Mucosa of descending colon (tissue), 3 donors: ENCODE measurements at regions not wholly inside any gene's neighbourhood (a gene's known extent, or its start where the extent isn't known, plus 50 kb on each side); places are given as distances from the start of the nearest gene placed in this dataset.

Experiments used
- ATAC-seq: fragments of 200-7000 bp; cut with Tn5 transposase; one replicate; pipeline ENCODE4 v1.9.1; 2020; ENCODE audit warnings: mild to moderate bottlenecking, moderate library complexity
- DNase-seq, 3 donors: peaks; one replicate each; pipeline ENCODE4 v3.0.0-alpha.2; 2020
- H3K36me3 ChIP-seq: fragments of 200-600 bp; one replicate; pipeline ENCODE4 v1.8.0; 2021; ENCODE audit warnings: low read depth, mild to moderate bottlenecking
- H3K4me1 ChIP-seq: fragments of 200-600 bp; one replicate; pipeline ENCODE4 v1.8.0; 2021; ENCODE audit warnings: low read depth, mild to moderate bottlenecking
- H3K4me3 ChIP-seq: fragments of 200-600 bp; one replicate; pipeline ENCODE4 v1.8.0; 2021; ENCODE audit warnings: mild to moderate bottlenecking
- H3K9me3 ChIP-seq: fragments of 200-600 bp; one replicate; pipeline ENCODE4 v1.8.0; 2021; ENCODE audit warnings: mild to moderate bottlenecking
- intact Hi-C, 2 donors: fragments of 100-400 bp; cut with DNase I in 1 of 2; cut with micrococcal nuclease in 1 of 2; formaldehyde crosslinking; loops; one replicate each; pipeline versions ENCODE4 v1.11.0 to v1.11.1; 2022; cut with DNase I, micrococcal nuclease
- TF ChIP-seq, protein P1 (sequence below): fragments of 200-600 bp; IDR thresholded peaks from one replicate; pipeline ENCODE4 v1.8.0; 2022; ENCODE audit warnings: antibody characterized with exemption, mild to moderate bottlenecking
- donor health status: DM: no; HTN: no; CAD: no; lungs with moderate emphysema.
- donor health status: DM: no; HTN: no; CAD: no.
- donor health status: DM: no; HTN: yes; CAD: no.

DNA sequence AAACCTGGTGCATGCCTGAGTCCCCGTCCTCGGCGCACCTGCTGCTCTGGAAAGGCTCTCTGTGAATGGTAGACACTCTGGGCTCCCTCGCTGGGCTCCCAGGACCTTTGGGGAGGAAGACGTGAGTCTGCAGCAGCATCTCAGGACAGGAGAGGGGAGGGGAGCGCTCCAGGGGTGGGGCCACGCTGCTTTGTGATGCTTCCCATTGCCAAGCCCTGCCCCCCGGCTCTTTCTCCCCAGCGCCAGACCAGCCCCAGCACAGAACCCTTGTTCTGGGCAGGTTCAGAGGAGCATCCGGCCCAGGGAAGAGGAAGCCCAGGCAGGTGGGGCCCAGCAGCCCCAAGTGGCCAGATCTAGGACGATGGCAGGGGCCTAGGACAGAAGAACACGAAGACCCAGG lies 111.2 kb downstream of the BRD1 start:
- ATAC-seq, result no peak
- no peaks in the 10 kb centered on the region for H3K9me3 ChIP-seq
- intact Hi-C loops, result no loop called here
- no peaks in the 10 kb centered on the region for H3K4me1 ChIP-seq
- H3K4me3 ChIP-seq, result no peak overlapping the region
- TF ChIP-seq, protein P1, sequence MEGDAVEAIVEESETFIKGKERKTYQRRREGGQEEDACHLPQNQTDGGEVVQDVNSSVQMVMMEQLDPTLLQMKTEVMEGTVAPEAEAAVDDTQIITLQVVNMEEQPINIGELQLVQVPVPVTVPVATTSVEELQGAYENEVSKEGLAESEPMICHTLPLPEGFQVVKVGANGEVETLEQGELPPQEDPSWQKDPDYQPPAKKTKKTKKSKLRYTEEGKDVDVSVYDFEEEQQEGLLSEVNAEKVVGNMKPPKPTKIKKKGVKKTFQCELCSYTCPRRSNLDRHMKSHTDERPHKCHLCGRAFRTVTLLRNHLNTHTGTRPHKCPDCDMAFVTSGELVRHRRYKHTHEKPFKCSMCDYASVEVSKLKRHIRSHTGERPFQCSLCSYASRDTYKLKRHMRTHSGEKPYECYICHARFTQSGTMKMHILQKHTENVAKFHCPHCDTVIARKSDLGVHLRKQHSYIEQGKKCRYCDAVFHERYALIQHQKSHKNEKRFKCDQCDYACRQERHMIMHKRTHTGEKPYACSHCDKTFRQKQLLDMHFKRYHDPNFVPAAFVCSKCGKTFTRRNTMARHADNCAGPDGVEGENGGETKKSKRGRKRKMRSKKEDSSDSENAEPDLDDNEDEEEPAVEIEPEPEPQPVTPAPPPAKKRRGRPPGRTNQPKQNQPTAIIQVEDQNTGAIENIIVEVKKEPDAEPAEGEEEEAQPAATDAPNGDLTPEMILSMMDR, result no peak
- H3K36me3 ChIP-seq, result no peaks in the 10 kb centered on the region
- no peak for DNase-seq

DNA sequence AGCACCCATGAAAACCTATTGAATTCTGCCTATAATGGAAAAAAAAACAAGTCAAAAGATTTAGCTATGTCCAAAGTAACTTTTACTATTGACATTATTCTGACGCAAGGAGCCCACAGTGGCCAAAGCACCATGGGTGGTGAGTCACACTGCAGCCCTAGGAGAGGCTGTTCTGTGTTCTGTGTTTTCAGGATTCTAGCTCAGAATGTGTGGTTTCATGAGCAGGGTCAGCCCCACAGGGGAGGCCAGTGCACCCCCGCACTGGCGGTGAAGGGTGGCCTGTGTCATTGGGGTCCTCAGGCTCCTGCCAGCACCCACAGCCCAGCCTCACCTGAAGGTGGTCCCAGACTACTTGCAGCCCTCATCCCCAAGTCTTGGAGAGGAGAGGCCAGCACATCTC lies 112.2 kb downstream of the BRD1 start:
- intact Hi-C loops, result no loop called here
- TF ChIP-seq, protein P1, result no peak

DNA sequence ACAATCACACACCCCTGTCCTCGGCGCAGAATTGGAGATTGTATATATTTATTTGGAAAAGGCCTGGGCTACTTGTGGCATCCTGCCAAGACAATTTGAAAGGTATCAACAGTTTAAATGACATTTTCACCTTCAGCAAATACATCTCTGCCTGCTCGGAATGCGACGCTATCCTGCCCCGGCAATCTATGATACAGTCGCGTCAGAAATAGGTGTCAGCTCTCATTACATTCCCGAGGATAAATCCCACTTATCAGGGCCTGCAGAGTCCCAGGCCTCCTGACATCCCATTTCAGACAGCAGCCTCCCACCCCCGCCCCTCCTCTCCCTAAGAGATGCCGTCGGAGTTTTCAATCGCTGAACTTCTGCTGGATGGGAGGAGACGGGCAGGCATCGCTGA lies 114.7 kb downstream of the BRD1 start:
- intact Hi-C loops, result no loop called here
- TF ChIP-seq, protein P1, result no peak
- Histone ChIP-seq H3K4me3 (no peak overlapping the region), H3K4me1 (no peaks in the 10 kb centered on the region), H3K9me3 (no peaks in the 10 kb centered on the region), H3K36me3 (no peaks in the 10 kb centered on the region)
- ATAC-seq (no peak), DNase-seq (no peak)

More for the DNA sequence above, 112.2 kb downstream of the BRD1 start:
- Histone ChIP-seq H3K4me1 (no peaks in the 10 kb centered on the region), H3K9me3 (no peaks in the 10 kb centered on the region), H3K36me3 (no peaks in the 10 kb centered on the region), H3K4me3 (no peak overlapping the region)
- DNase-seq, result no peak
- no peak for ATAC-seq

DNA sequence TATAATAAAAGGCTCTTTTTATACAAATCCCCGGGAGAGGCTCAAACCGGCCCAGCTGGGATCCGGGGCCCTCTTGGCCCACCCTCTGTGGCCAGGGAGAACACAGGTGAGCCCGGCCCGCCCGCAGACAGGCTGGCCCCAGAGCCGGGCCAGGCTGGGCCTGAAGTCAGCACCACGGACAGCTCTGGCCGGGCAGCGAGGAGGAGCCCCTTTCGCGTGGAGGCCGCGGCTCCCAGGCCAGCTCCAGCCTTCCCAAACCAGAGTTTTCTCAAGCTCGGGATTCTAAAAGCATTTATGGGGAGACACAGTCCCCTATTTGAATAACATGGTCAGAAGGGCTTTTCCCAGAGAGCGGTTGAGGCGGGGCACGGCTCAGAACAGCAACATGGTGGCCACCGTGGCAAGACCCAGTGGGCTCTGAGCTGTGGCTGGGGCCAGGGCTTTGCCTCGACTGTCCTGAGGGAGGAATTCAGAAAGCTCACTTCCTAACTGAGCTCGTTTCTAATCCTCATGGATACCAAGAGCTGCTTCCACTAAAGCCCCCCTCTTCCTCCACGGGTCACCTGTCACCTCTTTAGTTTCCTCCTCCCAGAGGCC lies 115.4 kb downstream of the BRD1 start:
- ATAC-seq (no peak), DNase-seq (no peak)
- H3K4me1 ChIP-seq, result no peaks in the 10 kb centered on the region
- intact Hi-C loops, result no loop called here
- H3K36me3 ChIP-seq, result no peaks in the 10 kb centered on the region
- H3K9me3 ChIP-seq, result no peaks in the 10 kb centered on the region
- TF ChIP-seq, protein P1, result no peak
- no peak overlapping the region for H3K4me3 ChIP-seq

DNA sequence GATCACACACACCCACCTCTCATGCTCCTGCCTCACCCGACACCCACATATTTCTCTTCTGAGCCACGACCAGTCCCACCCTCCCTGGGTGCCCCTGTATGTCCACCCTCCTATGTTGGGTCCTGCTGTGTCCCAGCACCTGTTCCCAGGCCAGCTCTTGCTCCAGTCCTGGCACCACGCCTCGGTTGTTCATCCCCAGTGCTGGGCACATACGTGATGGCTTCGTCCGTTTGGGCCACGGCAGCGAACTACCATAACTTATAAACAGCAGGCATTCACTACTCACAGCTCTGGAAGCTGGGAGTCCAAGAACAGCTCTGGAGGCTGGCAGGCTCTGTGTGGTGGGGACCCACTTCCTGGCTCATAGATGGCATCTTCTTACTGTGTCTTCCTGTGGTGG lies 116.9 kb downstream of the BRD1 start:
- H3K4me1 ChIP-seq, result no peaks in the 10 kb centered on the region
- intact Hi-C loops, result no loop called here
- no peak for DNase-seq
- ATAC-seq, result no peak
- H3K4me3 ChIP-seq, result no peak overlapping the region
- H3K9me3 ChIP-seq, result no peaks in the 10 kb centered on the region
- TF ChIP-seq, protein P1, result no peak
- H3K36me3 ChIP-seq, result no peaks in the 10 kb centered on the region

DNA sequence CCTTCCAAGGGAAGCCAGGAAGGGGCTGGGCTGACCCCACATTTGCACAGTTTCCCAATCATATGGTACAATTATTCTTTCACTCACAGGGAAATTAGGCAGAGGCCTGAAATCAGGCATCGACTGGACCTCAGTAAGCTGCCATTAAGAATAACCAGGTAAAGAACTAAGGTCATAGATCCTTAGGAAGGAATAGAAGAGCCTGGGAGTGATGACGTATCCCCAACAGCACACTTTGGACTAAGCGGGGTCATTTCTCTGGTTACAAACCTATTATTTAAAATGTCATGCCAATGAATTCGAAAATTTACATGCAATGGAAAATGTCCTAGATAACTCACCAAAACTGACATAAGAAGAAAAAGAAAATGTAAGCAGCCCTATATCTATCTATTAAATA lies 118.2 kb downstream of the BRD1 start:
- ATAC-seq (no peak), DNase-seq (no peak)
- no peak overlapping the region for H3K4me3 ChIP-seq
- no peaks in the 10 kb centered on the region for H3K4me1 ChIP-seq
- H3K36me3 ChIP-seq, result no peaks in the 10 kb centered on the region
- no peaks in the 10 kb centered on the region for H3K9me3 ChIP-seq
- TF ChIP-seq, protein P1, result no peak
- intact Hi-C loops, result no loop called here
